ENCODE measurements at regions not wholly inside any gene's neighbourhood (a gene's known extent, or its start where the extent isn't known, plus 50 kb on each side); places are given as distances from the start of the nearest gene placed in this dataset.
"Not testable (repeated sequence)": the region's sequence is repeated elsewhere in the genome, so short reads cannot be mapped to it uniquely, and the experiment has no call there.

- Histone ChIP-seq H3K9me3 (replicated peaks in 1 of 11) (no peaks in the 10 kb centered on the region; a peak in 1 of 22 replicates), H3K36me3 (no peaks in the 10 kb centered on the region), H3K4me2 (no peak overlapping the region), H3K27me3 (no peaks in the 10 kb centered on the region), H4K20me1 (no peaks in the 10 kb centered on the region), H3K27ac (no peak overlapping the region), H3K4me1 (no peaks in the 10 kb centered on the region), H3K4me3 (no peak overlapping the region), H3K9ac (no peak overlapping the region)
- no peak for TF ChIP-seq Cebpa-rat (IDR thresholded peaks at IDR 0.05)
These were observed 443.2 kb downstream of the C12orf50 start for GRCh38 chr12:87585882-87586557.

- not testable (repeated sequence) for H3K4me3 ChIP-seq; H3K27ac ChIP-seq; H3K9ac ChIP-seq; H3K36me3 ChIP-seq; H3K4me2 ChIP-seq; H4K20me1 ChIP-seq; H3K27me3 ChIP-seq; H3K4me1 ChIP-seq; H3K9me3 ChIP-seq (replicated peaks in 1 of 11)
These were observed 450.1 kb downstream of the C12orf50 start for GRCh38 chr12:87579091-87579490.

GRCh38 chr12:87575906-87576305 lies 453.3 kb downstream of the C12orf50 start:
- H3K27me3 ChIP-seq: no peaks in the 10 kb centered on the region
- no peaks in the 10 kb centered on the region for H3K36me3 ChIP-seq
- no peak overlapping the region for H3K4me3 ChIP-seq
- no peaks in the 10 kb centered on the region for H3K9me3 ChIP-seq (replicated peaks in 1 of 11)
- peaks cover 0 to 7% (median 0%) of the 10 kb centered on the region in 10 experiments; a peak in 1 of 20 replicates for H3K4me1 ChIP-seq
- no peak overlapping the region for H3K27ac ChIP-seq
- TF ChIP-seq Cebpa-rat (IDR thresholded peaks at IDR 0.05): no peak
- H3K9ac ChIP-seq: no peak overlapping the region
- H4K20me1 ChIP-seq: no peaks in the 10 kb centered on the region
- H3K4me2 ChIP-seq: no peak overlapping the region

- H3K9ac ChIP-seq, H3K4me3 ChIP-seq, H4K20me1 ChIP-seq, H3K4me1 ChIP-seq, H3K27ac ChIP-seq, H3K4me2 ChIP-seq, H3K27me3 ChIP-seq, H3K36me3 ChIP-seq: not testable (repeated sequence)
- H3K9me3 ChIP-seq (replicated peaks in 1 of 11): peaks cover 0 to 16% (median 8%) of the 10 kb centered on the region in 11 experiments; a peak in 18 of 22 replicates
These were observed 462.3 kb downstream of the C12orf50 start for GRCh38 chr12:87566918-87567317.

- H3K9me3 ChIP-seq (replicated peaks in 1 of 11): no peaks in the 10 kb centered on the region
These were observed 472.2 kb downstream of the C12orf50 start for GRCh38 chr12:87556985-87557384.

GRCh38 chr12:87531213-87531612 lies 498.0 kb downstream of the C12orf50 start:
- H3K27me3 ChIP-seq; H4K20me1 ChIP-seq; H3K4me2 ChIP-seq; H3K9ac ChIP-seq; H3K27ac ChIP-seq; H3K4me3 ChIP-seq; H3K4me1 ChIP-seq; H3K36me3 ChIP-seq; H3K9me3 ChIP-seq (replicated peaks in 1 of 11): not testable (repeated sequence)

More at GRCh38 chr12:87556985-87557384, 472.2 kb downstream of the C12orf50 start:
- no peak overlapping the region for H3K4me2 ChIP-seq
- H3K27ac ChIP-seq: no peak overlapping the region
- no peaks in the 10 kb centered on the region for H3K4me1 ChIP-seq
- no peak overlapping the region for H3K9ac ChIP-seq
- H3K27me3 ChIP-seq: no peaks in the 10 kb centered on the region
- no peak for TF ChIP-seq Cebpa-rat (IDR thresholded peaks at IDR 0.05)
- H4K20me1 ChIP-seq: no peaks in the 10 kb centered on the region
- no peaks in the 10 kb centered on the region for H3K36me3 ChIP-seq
- H3K4me3 ChIP-seq: no peak overlapping the region

- Histone ChIP-seq H3K27me3 (no peaks in the 10 kb centered on the region), H3K36me3 (no peaks in the 10 kb centered on the region), H3K27ac (no peak overlapping the region), H3K9me3 (replicated peaks in 1 of 11) (no peaks in the 10 kb centered on the region), H3K4me1 (no peaks in the 10 kb centered on the region), H4K20me1 (no peaks in the 10 kb centered on the region), H3K4me2 (no peak overlapping the region), H3K4me3 (no peak overlapping the region), H3K9ac (no peak overlapping the region)
- TF ChIP-seq Cebpa-rat (IDR thresholded peaks at IDR 0.05): no peak
These were observed 499.8 kb downstream of the C12orf50 start for GRCh38 chr12:87529413-87529812.

- Histone ChIP-seq H4K20me1 (no peaks in the 10 kb centered on the region), H3K4me3 (no peak overlapping the region), H3K4me1 (no peaks in the 10 kb centered on the region), H3K4me2 (no peak overlapping the region), H3K36me3 (no peaks in the 10 kb centered on the region), H3K27me3 (no peaks in the 10 kb centered on the region), H3K9me3 (replicated peaks in 1 of 11) (no peaks in the 10 kb centered on the region), H3K27ac (no peak overlapping the region), H3K9ac (no peak overlapping the region)
- no peak for TF ChIP-seq Cebpa-rat (IDR thresholded peaks at IDR 0.05)
These were observed 508.2 kb downstream of the C12orf50 start for GRCh38 chr12:87520968-87521367.

GRCh38 chr12:87518481-87518880 lies 510.7 kb downstream of the C12orf50 start:
- 0 out of 22 replicates have a peak overlapping the region, but pooled peaks of 1 of the 11 experiments have one; percentile 10 for H3K4me2 ChIP-seq
- no peak overlapping the region for H3K4me3 ChIP-seq
- no peaks in the 10 kb centered on the region for H4K20me1 ChIP-seq
- no peaks in the 10 kb centered on the region for H3K36me3 ChIP-seq
- H3K27me3 ChIP-seq: no peaks in the 10 kb centered on the region
- no peak for TF ChIP-seq Cebpa-rat (IDR thresholded peaks at IDR 0.05)
- H3K27ac ChIP-seq: no peak overlapping the region
- H3K9me3 ChIP-seq (replicated peaks in 1 of 11): no peaks in the 10 kb centered on the region
- H3K9ac ChIP-seq: no peak overlapping the region
- H3K4me1 ChIP-seq: no peaks in the 10 kb centered on the region

GRCh38 chr12:87518036-87518435 lies 511.2 kb downstream of the C12orf50 start:
- H3K27ac ChIP-seq: no peak overlapping the region

More at GRCh38 chr12:87518036-87518435, 511.2 kb downstream of the C12orf50 start:
- Histone ChIP-seq H3K4me1 (no peaks in the 10 kb centered on the region), H3K27me3 (no peaks in the 10 kb centered on the region), H3K4me3 (no peak overlapping the region), H3K36me3 (no peaks in the 10 kb centered on the region), H4K20me1 (no peaks in the 10 kb centered on the region), H3K9me3 (replicated peaks in 1 of 11) (no peaks in the 10 kb centered on the region), H3K4me2 (0 out of 22 replicates have a peak overlapping the region, but pooled peaks of 1 of the 11 experiments have one; percentile 10), H3K9ac (no peak overlapping the region)
- no peak for TF ChIP-seq Cebpa-rat (IDR thresholded peaks at IDR 0.05)

Data from BLaER1 treated with 17β-estradiol and CSF1 and Interleukin-3, amounts not matched to agents 10 nM and 100 nM (cell line).